GM18520 (cell line): ENCODE measurements at regions not wholly inside any gene's neighbourhood (a gene's known extent, or its start where the extent isn't known, plus 50 kb on each side); places are given as distances from the start of the nearest gene placed in this dataset.
"Not testable (repeated sequence)": the region's sequence is repeated elsewhere in the genome, so short reads cannot be mapped to it uniquely, and the experiment has no call there.

ENCODE experiments used
- ATAC-seq: cut with Tn5 transposase; IDR thresholded peaks from one replicate; pipeline ENCODE4 v1.9.1; 2021; ENCODE audit not compliant: unreplicated experiment

GRCh38 chr6:54559136-54559535, 250.9 kb downstream of the TINAG start:
- no peak for ATAC-seq

GRCh38 chr6:54564188-54564587, 255.9 kb downstream of the TINAG start:
- not testable (repeated sequence) for ATAC-seq

GRCh38 chr6:54574671-54575070, 266.4 kb downstream of the TINAG start:
- no peak for ATAC-seq

GRCh38 chr6:54578261-54578660, 268.3 kb upstream of the FAM83B start:
- ATAC-seq: no peak

- no peak for ATAC-seq
Observed at GRCh38 chr6:54579011-54579410, 267.6 kb upstream of the FAM83B start.

GRCh38 chr6:54586251-54586650, 260.3 kb upstream of the FAM83B start:
- no peak for ATAC-seq

GRCh38 chr6:54587277-54587676, 259.3 kb upstream of the FAM83B start:
- no peak for ATAC-seq

- ATAC-seq: no peak
Observed at GRCh38 chr6:54588176-54588575, 258.4 kb upstream of the FAM83B start.

- ATAC-seq: no peak
Observed at GRCh38 chr6:54595844-54596243, 250.7 kb upstream of the FAM83B start.

GRCh38 chr6:54598787-54599313, 247.7 kb upstream of the FAM83B start:
- ATAC-seq: no peak

GRCh38 chr6:54601600-54602300, 244.8 kb upstream of the FAM83B start:
- no peak for ATAC-seq

- ATAC-seq: no peak
Observed at GRCh38 chr6:54602591-54602990, 244.0 kb upstream of the FAM83B start.

GRCh38 chr6:54609981-54610380, 236.6 kb upstream of the FAM83B start:
- ATAC-seq: no peak

GRCh38 chr6:54613596-54613995, 233.0 kb upstream of the FAM83B start:
- no peak for ATAC-seq

- ATAC-seq: no peak
Observed at GRCh38 chr6:54614499-54615195, 231.9 kb upstream of the FAM83B start.

GRCh38 chr6:54617730-54618129, 228.8 kb upstream of the FAM83B start:
- no peak for ATAC-seq

GRCh38 chr6:54618572-54618971, 228.0 kb upstream of the FAM83B start:
- ATAC-seq: no peak

GRCh38 chr6:54619102-54619501, 227.5 kb upstream of the FAM83B start:
- ATAC-seq: no peak

- ATAC-seq: no peak
Observed at GRCh38 chr6:54621285-54621684, 225.3 kb upstream of the FAM83B start.

GRCh38 chr6:54624216-54624615, 222.4 kb upstream of the FAM83B start:
- no peak for ATAC-seq

- no peak for ATAC-seq
Observed at GRCh38 chr6:54624779-54625178, 221.8 kb upstream of the FAM83B start.

GRCh38 chr6:54629131-54629530, 217.4 kb upstream of the FAM83B start:
- no peak for ATAC-seq
